SU-DHL-6 (cell line): ENCODE measurements at regions not wholly inside any gene's neighbourhood (a gene's known extent, or its start where the extent isn't known, plus 50 kb on each side); places are given as distances from the start of the nearest gene placed in this dataset.
"Not testable (repeated sequence)": the region's sequence is repeated elsewhere in the genome, so short reads cannot be mapped to it uniquely, and the experiment has no call there.

Experiments
- H2AFZ ChIP-seq: fragments of 200-600 bp; sonication (generic); 2 replicates; pipeline ENCODE4 v1.6.1; 2014; ENCODE audit warnings: low read depth, mild to moderate bottlenecking, moderate library complexity, mixed read lengths, antibody characterized with exemption, low read length; ENCODE audit not compliant: severe bottlenecking
- H3F3A ChIP-seq: fragments of 200-600 bp; shearing (Covaris generic); 2 replicates; pipeline ENCODE4 v1.6.0; 2016; ENCODE audit warnings: antibody characterized with exemption, mild to moderate bottlenecking; ENCODE audit not compliant: insufficient read depth
- H3K27ac ChIP-seq: fragments of 200-600 bp; sonication (generic); 2 replicates; pipeline ENCODE4 v1.5.1; 2016; ENCODE audit warnings: low read depth, mild to moderate bottlenecking, low read length, moderate library complexity, mixed read lengths
- H3K27me3 ChIP-seq: fragments of 200-600 bp; sonication (generic), shearing (Covaris generic); 2 replicates; pipeline ENCODE4 v1.6.0; 2014; ENCODE audit warnings: mild to moderate bottlenecking, low read length
- H3K36me3 ChIP-seq: fragments of 200-600 bp; sonication (generic); 2 replicates; pipeline ENCODE4 v1.6.1; 2014; ENCODE audit warnings: mild to moderate bottlenecking, low read length, mixed read lengths
- H3K4me2 ChIP-seq: fragments of 300-600, 200-600 bp; shearing (Covaris generic), sonication (generic); 2 replicates; pipeline ENCODE4 v1.6.0; 2014; ENCODE audit warnings: low read length, low read depth, mild to moderate bottlenecking; ENCODE audit not compliant: poor library complexity, severe bottlenecking
- H3K4me3 ChIP-seq: fragments of 200-600 bp; sonication (generic); 2 replicates; pipeline ENCODE4 v1.5.1; 2014; ENCODE audit warnings: antibody characterized with exemption, low read length, mild to moderate bottlenecking, mixed read lengths; ENCODE audit not compliant: insufficient read depth, poor library complexity, severe bottlenecking
- H3K79me2 ChIP-seq: fragments of 200-600 bp; sonication (generic); 2 replicates; pipeline ENCODE4 v1.6.1; 2014; ENCODE audit warnings: mild to moderate bottlenecking, low read length, moderate library complexity; ENCODE audit not compliant: insufficient read depth
- H3K9ac ChIP-seq: fragments of 200-600 bp; sonication (generic); 2 replicates; pipeline ENCODE4 v1.7.0; 2014; ENCODE audit warnings: mild to moderate bottlenecking, low read length
- H3K9me2 ChIP-seq: fragments of 200-600 bp; sonication (generic); replicated peaks from 2 replicates; pipeline ENCODE4 v1.6.1; 2014; ENCODE audit warnings: low read length; ENCODE audit not compliant: insufficient read depth
- H3K9me3 ChIP-seq: fragments of 200-600 bp; sonication (generic); 2 replicates; pipeline ENCODE4 v1.6.1; 2014; ENCODE audit warnings: low read length, mixed read lengths; ENCODE audit not compliant: insufficient read depth
- H4K20me1 ChIP-seq: fragments of 200-600 bp; sonication (generic); 2 replicates; pipeline ENCODE4 v1.6.1; 2014; ENCODE audit warnings: low read depth, mild to moderate bottlenecking, antibody characterized with exemption, low read length, moderate library complexity, mixed read lengths
- CTCF ChIP-seq: fragments of 200-600 bp; sonication (generic); IDR thresholded peaks from one replicate; pipeline ENCODE4 v1.5.1; 2017; ENCODE audit warnings: antibody characterized with exemption, mild to moderate bottlenecking, low read length, moderate library complexity; ENCODE audit not compliant: insufficient read depth, poor library complexity, severe bottlenecking
- EZH2phosphoT487 ChIP-seq: fragments of 200-600 bp; sonication (generic), shearing (Covaris generic); conservative IDR thresholded peaks from 2 replicates; pipeline ENCODE4 v1.6.1; 2018; ENCODE audit warnings: mild to moderate bottlenecking, antibody characterized with exemption, low read length, moderate library complexity, mixed read lengths

DNA sequence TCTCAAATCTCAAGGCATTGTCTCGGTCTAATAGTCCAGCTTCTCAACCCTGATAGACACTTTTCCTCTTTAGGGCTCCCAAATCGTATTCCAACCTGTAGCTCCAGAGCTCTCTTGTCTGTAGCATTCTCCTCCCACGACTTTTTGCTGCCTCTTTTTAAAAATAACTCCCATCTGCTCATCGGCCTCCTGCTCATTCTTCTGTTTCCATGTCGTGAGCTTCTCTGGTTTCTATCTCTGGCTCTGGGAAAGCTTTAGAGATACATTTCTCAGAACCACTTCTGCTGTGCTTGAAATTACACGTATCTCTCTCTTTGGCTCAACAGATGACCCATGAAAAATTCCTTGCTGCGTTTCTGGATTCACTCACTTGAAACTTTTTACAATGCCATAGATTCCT, 609.6 kb upstream of the C16orf82 start:
- no peak overlapping the region for H3K4me2 ChIP-seq
- no peaks in the 10 kb centered on the region for H3K27me3 ChIP-seq
- no peaks in the 10 kb centered on the region for H4K20me1 ChIP-seq
- no peak overlapping the region for H3K4me3 ChIP-seq
- H3K36me3 ChIP-seq, result no peaks in the 10 kb centered on the region
- no peak overlapping the region for H3K27ac ChIP-seq
- no peaks in the 10 kb centered on the region for H3K9me2 ChIP-seq
- no peaks in the 10 kb centered on the region for H3K9me3 ChIP-seq
- TF ChIP-seq EZH2phosphoT487 (no peak), CTCF (no peak)
- H3K9ac ChIP-seq, result no peak overlapping the region
- no peaks in the 10 kb centered on the region for H3K79me2 ChIP-seq
- H2AFZ ChIP-seq, result no peak overlapping the region
- H3F3A ChIP-seq, result no peaks in the 10 kb centered on the region

GRCh38 chr16:26457882-26458281, 608.8 kb upstream of the C16orf82 start:
- H4K20me1 ChIP-seq, result no peaks in the 10 kb centered on the region
- H3K27me3 ChIP-seq, result no peaks in the 10 kb centered on the region
- no peaks in the 10 kb centered on the region for H3K9me2 ChIP-seq
- TF ChIP-seq EZH2phosphoT487, result no peak
- TF ChIP-seq CTCF, result no peak
- no peaks in the 10 kb centered on the region for H3K79me2 ChIP-seq
- no peaks in the 10 kb centered on the region for H3F3A ChIP-seq
- no peak overlapping the region for H3K9ac ChIP-seq
- no peaks in the 10 kb centered on the region for H3K9me3 ChIP-seq
- H2AFZ ChIP-seq, result no peak overlapping the region
- no peak overlapping the region for H3K4me3 ChIP-seq
- no peak overlapping the region for H3K27ac ChIP-seq
- no peaks in the 10 kb centered on the region for H3K36me3 ChIP-seq
- no peak overlapping the region for H3K4me2 ChIP-seq

GRCh38 chr16:26464576-26465266, 602.0 kb upstream of the C16orf82 start:
- H3K9me2 ChIP-seq, result no peaks in the 10 kb centered on the region

GRCh38 chr16:26474405-26474804, 592.3 kb upstream of the C16orf82 start:
- not testable (repeated sequence) for H3K36me3 ChIP-seq, H4K20me1 ChIP-seq, H3K27ac ChIP-seq, H3K27me3 ChIP-seq, H3K79me2 ChIP-seq, H3K9ac ChIP-seq, H3K4me2 ChIP-seq, H3K4me3 ChIP-seq, H3F3A ChIP-seq, H3K9me3 ChIP-seq, H3K9me2 ChIP-seq, H2AFZ ChIP-seq

More at GRCh38 chr16:26464576-26465266, 602.0 kb upstream of the C16orf82 start:
- H3K36me3 ChIP-seq, result no peaks in the 10 kb centered on the region
- no peaks in the 10 kb centered on the region for H4K20me1 ChIP-seq
- H3K9me3 ChIP-seq, result no peaks in the 10 kb centered on the region
- no peak overlapping the region for H3K4me3 ChIP-seq
- no peak overlapping the region for H3K9ac ChIP-seq
- H3K27me3 ChIP-seq, result no peaks in the 10 kb centered on the region
- H3K27ac ChIP-seq, result no peak overlapping the region
- no peak overlapping the region for H2AFZ ChIP-seq
- H3K79me2 ChIP-seq, result no peaks in the 10 kb centered on the region
- TF ChIP-seq EZH2phosphoT487 (no peak), CTCF (no peak)
- no peak overlapping the region for H3K4me2 ChIP-seq
- no peaks in the 10 kb centered on the region for H3F3A ChIP-seq
